ENCODE measurements at regions not wholly inside any gene's neighbourhood (a gene's known extent, or its start where the extent isn't known, plus 50 kb on each side); places are given as distances from the start of the nearest gene placed in this dataset.
"Not testable (repeated sequence)": the region's sequence is repeated elsewhere in the genome, so short reads cannot be mapped to it uniquely, and the experiment has no call there.

GRCh38 chr7:32741853-32742476 lies 149.6 kb downstream of the KBTBD2 start:
- H3K27ac ChIP-seq (replicated peaks); H3K4me3 ChIP-seq (replicated peaks; ENCODE audit: insufficient read depth, low read length); DNase-seq (ENCODE audit: low read depth in 1 of 2, low spot score in 1 of 2); H3K27me3 ChIP-seq (ENCODE audit: insufficient read depth, poor library complexity, severe bottlenecking): not testable (repeated sequence)

- not testable (repeated sequence) for H3K4me3 ChIP-seq (replicated peaks; ENCODE audit: insufficient read depth, low read length); DNase-seq (ENCODE audit: low read depth in 1 of 2, low spot score in 1 of 2); H3K27ac ChIP-seq (replicated peaks); H3K27me3 ChIP-seq (ENCODE audit: insufficient read depth, poor library complexity, severe bottlenecking)
These were observed 151.8 kb downstream of the KBTBD2 start for GRCh38 chr7:32739749-32740148.

GRCh38 chr7:32738390-32738789 lies 153.2 kb downstream of the KBTBD2 start:
- H3K4me3 ChIP-seq (replicated peaks; ENCODE audit: insufficient read depth, low read length); H3K27me3 ChIP-seq (ENCODE audit: insufficient read depth, poor library complexity, severe bottlenecking); DNase-seq (ENCODE audit: low read depth in 1 of 2, low spot score in 1 of 2); H3K27ac ChIP-seq (replicated peaks): not testable (repeated sequence)

DNA sequence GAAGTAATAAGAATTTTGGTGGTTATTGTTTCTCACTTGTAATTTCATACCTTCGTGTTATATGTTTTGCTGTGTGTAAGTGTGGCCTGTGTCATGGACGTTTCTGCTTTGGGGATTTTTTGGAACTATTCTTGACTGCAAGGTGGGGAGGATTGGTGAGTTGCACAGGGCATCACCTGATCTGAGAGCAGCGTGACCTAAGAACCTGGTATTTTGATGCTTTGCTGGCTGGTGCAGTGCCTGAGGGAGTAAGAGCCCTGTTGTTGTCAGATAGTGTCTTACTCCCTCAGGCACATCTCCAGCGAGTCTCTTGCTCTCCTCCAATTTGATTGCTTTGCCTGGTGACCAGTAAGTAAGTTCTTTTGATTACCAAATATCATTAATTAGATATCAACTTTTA lies 158.8 kb downstream of the KBTBD2 start:
- H3K27ac ChIP-seq (replicated peaks); H3K27me3 ChIP-seq (ENCODE audit: insufficient read depth, poor library complexity, severe bottlenecking); DNase-seq (ENCODE audit: low read depth in 1 of 2, low spot score in 1 of 2); H3K4me3 ChIP-seq (replicated peaks; ENCODE audit: insufficient read depth, low read length): not testable (repeated sequence)

DNA sequence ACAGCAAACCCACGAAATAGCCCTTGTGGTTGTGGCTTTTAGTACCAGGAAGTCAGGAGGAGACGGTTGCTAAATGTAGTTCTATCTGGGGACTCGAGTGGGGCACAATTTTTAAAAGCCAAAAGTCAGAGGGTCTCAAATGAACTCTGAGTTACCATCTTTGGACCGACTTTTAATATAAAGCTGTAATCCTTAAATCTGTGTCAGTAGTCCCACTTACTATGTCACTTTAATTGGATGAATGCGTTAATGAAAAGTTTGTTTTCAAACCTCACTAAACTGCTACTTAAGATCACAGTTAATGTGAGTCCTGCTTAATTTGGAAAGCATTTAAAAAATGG lies 162.3 kb downstream of the KBTBD2 start:
- Histone ChIP-seq H3K27ac (replicated peaks) (peak overlapping the region; percentile 58), H3K4me3 (replicated peaks; ENCODE audit: insufficient read depth, low read length) (peak overlapping the region; percentile 65)
- not testable (repeated sequence) for H3K27me3 ChIP-seq (ENCODE audit: insufficient read depth, poor library complexity, severe bottlenecking); DNase-seq (ENCODE audit: low read depth in 1 of 2, low spot score in 1 of 2)

DNA sequence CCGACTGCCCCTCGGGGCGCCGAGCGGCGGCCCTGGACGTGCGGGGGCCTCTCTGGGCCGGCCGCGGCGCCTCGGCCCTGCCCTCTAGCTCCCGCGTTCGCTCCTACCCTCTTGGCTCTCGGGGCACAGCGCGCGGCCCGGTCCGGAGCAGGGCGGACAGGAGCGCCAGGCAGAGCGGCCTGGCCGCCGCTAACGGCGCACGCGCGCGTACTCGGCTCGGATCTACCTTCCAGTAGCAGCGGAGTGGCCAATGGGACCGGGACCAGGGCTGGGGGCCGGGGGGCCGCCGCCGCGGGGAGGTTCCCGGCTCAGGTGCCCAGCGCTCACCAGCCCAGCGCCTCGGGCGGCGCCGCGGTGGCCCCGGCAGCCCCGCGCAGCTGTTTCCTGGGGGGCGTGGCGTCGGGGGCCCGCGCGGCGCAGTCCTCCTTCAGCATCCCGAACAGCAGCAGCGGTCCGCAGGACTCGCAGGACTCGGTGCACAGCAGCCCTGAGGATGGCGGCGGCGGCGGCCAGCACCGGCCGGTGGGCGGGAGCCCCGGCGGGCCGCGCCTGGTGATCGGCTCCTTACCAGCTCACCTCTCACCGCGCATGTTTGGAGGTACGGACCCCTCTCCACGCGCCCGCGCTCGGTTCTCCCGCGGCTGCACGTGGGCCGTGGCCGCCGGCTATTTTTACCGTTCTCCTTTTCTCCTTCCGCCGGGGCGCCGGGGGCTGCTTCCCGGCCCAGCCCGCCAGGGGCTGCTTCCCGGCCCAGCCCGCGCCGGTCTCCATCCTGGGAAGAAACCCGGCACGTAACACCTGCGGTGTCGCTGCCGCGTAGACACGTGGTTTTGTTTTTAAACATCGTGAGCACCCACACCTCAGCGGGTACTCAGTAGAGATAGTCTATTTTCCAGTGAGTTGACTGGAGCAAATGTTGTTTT lies 162.9 kb downstream of the KBTBD2 start:
- Histone ChIP-seq H3K4me3 (replicated peaks; ENCODE audit: insufficient read depth, low read length) (peak overlapping the region; percentile 65), H3K27ac (replicated peaks) (peak overlapping the region; percentile 86)
- H3K27me3 ChIP-seq (ENCODE audit: insufficient read depth, poor library complexity, severe bottlenecking) = not testable (repeated sequence)
- TF ChIP-seq GABPA (IDR thresholded peaks at IDR 0.05; ENCODE audit: low read depth) (peak; percentile 13; the same call in 1 of the 2 replicates), POLR2AphosphoS5 (IDR thresholded peaks at IDR 0.05; ENCODE audit: low read depth) (peak; percentile 37; the same call in 1 of the 2 replicates)
- peak; percentile 16 to 64 for DNase-seq (ENCODE audit: low read depth in 1 of 2, low spot score in 1 of 2)

DNA sequence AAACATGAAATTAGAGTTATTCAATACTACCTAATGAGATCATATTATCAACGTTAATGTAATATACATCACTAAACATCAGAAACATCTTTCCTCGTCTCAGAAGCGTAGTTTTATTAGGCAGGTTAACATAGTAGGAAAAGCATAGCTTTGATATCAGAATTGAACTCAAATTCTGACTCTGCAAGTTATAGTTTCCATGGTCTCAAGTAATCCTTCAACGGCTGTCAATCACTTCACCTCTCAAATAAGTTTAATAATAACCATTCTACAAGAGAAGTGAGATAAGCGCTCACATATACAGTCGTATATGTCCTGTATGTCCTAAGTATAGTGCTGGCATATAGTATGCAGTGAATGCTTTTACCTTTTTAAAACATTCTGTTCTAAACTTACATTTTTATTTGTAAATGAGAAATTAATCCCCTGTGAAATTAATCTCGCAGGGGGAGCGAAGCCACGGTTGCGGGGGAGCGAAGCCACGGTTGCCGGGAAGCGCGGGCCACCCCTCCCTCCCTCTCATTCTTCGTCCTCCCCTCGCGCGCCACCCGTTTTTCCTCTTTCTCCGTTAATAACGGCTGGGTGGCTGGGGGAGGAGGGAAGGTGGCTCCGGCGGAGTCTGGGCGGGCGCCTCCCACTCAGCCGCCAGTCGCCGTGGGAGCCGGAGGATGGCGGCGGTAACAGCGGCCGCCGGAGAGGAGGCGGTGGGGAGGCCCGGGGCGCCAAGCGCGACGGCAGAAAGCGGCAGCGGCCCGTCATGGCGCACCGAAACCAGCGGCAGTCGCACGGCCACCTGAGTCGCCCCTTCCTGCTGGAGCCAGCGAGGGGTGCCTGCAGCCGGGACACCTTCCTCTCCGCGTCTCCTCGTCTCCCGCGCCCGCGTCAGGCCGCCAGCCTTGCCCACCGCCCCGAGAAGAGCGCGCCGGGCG lies 163.8 kb downstream of the KBTBD2 start:
- peak overlapping the region; percentile 65 for H3K4me3 ChIP-seq (replicated peaks; ENCODE audit: insufficient read depth, low read length)
- DNase-seq (ENCODE audit: low read depth in 1 of 2, low spot score in 1 of 2) = peak in 1 of 2 experiments; percentile 48
- H3K27ac ChIP-seq (replicated peaks) = peak overlapping the region; percentile 86
- H3K27me3 ChIP-seq (ENCODE audit: insufficient read depth, poor library complexity, severe bottlenecking) = not testable (repeated sequence)

GRCh38 chr7:32722837-32723236 lies 168.7 kb downstream of the KBTBD2 start:
- H3K27ac ChIP-seq (replicated peaks); DNase-seq (ENCODE audit: low read depth in 1 of 2, low spot score in 1 of 2); H3K4me3 ChIP-seq (replicated peaks; ENCODE audit: insufficient read depth, low read length); H3K27me3 ChIP-seq (ENCODE audit: insufficient read depth, poor library complexity, severe bottlenecking): not testable (repeated sequence)

- no peaks in the 10 kb centered on the region for H3K27me3 ChIP-seq (ENCODE audit: insufficient read depth, poor library complexity, severe bottlenecking)
- TF ChIP-seq REST (IDR thresholded peaks at IDR 0.05; ENCODE audit: insufficient replicate concordance, low read depth) (no peak), POLR2AphosphoS5 (IDR thresholded peaks at IDR 0.05; ENCODE audit: low read depth) (no peak), SPI1 (IDR thresholded peaks at IDR 0.05; ENCODE audit: borderline replicate concordance, low read depth) (no peak), GABPA (IDR thresholded peaks at IDR 0.05; ENCODE audit: low read depth) (no peak)
- TF ChIP-seq, protein P1, sequence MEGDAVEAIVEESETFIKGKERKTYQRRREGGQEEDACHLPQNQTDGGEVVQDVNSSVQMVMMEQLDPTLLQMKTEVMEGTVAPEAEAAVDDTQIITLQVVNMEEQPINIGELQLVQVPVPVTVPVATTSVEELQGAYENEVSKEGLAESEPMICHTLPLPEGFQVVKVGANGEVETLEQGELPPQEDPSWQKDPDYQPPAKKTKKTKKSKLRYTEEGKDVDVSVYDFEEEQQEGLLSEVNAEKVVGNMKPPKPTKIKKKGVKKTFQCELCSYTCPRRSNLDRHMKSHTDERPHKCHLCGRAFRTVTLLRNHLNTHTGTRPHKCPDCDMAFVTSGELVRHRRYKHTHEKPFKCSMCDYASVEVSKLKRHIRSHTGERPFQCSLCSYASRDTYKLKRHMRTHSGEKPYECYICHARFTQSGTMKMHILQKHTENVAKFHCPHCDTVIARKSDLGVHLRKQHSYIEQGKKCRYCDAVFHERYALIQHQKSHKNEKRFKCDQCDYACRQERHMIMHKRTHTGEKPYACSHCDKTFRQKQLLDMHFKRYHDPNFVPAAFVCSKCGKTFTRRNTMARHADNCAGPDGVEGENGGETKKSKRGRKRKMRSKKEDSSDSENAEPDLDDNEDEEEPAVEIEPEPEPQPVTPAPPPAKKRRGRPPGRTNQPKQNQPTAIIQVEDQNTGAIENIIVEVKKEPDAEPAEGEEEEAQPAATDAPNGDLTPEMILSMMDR (IDR thresholded peaks at IDR 0.05; ENCODE audit: insufficient read depth, low read length) = no peak
- no peak overlapping the region for H3K4me3 ChIP-seq (replicated peaks; ENCODE audit: insufficient read depth, low read length)
- DNase-seq (ENCODE audit: low read depth in 1 of 2, low spot score in 1 of 2) = no peak
- H3K27ac ChIP-seq (replicated peaks) = no peak overlapping the region
These were observed 197.4 kb downstream of the KBTBD2 start for GRCh38 chr7:32694182-32694581.

GRCh38 chr7:32691965-32692815 lies 196.9 kb downstream of the AVL9 start:
- peak; percentile 32 to 65 for DNase-seq (ENCODE audit: low read depth in 1 of 2, low spot score in 1 of 2)
- H3K27me3 ChIP-seq (ENCODE audit: insufficient read depth, poor library complexity, severe bottlenecking) = not testable (repeated sequence)
- Histone ChIP-seq H3K4me3 (replicated peaks; ENCODE audit: insufficient read depth, low read length) (peak overlapping the region; percentile 8; the same call in 1 of the 2 replicates), H3K27ac (replicated peaks) (peak overlapping the region; percentile 55)

Data from HL-60 (cell line).